GM23338 (cell line): ENCODE measurements at regions not wholly inside any gene's neighbourhood (a gene's known extent, or its start where the extent isn't known, plus 50 kb on each side); places are given as distances from the start of the nearest gene placed in this dataset. TPM values are rescaled to one million over a fixed set of nuclear protein-coding genes. Genes with fewer than 3 reads are reported as not detected.

Experiments
- small RNA-seq: library from RNA; depleted of rRNA; stranded (forward); fragments of <200 nt; gene quantifications from one replicate; pipeline ENCODE3, GENCODE V24; 2014; ENCODE audit warnings: low replicate concordance

Small RNA genes lying in the stretch of these regions (small RNA-seq; reads per million reads assigned to genes)
- gene AC107983.1 = not detected
